Erythroblast (primary cell): ENCODE measurements at regions not wholly inside any gene's neighbourhood (a gene's known extent, or its start where the extent isn't known, plus 50 kb on each side); places are given as distances from the start of the nearest gene placed in this dataset.

ENCODE experiments used
- GATA1 ChIP-seq: IDR thresholded peaks from 2 replicates; pipeline ENCODE4 v1.6.1; 2011; ENCODE audit warnings: low read depth, mild to moderate bottlenecking, control low read depth, low read length, moderate library complexity
- POLR2A ChIP-seq: IDR thresholded peaks from 2 replicates; pipeline ENCODE4 v1.6.1; 2011; ENCODE audit warnings: mild to moderate bottlenecking, low read length

DNA sequence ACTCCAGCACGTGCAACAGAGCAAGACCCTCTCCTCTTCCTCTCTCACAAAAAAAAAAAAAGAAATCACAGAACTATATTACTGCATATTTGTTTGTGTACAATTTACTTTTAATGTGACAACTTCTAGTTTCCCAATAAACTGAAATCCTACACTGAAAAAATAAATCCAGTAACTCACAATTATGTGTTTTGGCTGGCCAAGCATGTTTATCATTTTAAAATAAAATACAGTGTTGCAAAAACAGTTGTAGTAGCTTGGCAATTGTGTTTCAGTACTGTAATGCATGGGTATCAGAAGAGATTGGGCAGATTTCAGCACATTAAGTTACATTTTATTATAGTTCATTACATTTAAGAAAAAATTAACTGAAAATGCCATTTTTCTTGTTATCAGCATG lies 344.9 kb downstream of the ETS1 start:
- no peak for TF ChIP-seq POLR2A
- no peak for TF ChIP-seq GATA1
